OCI-LY7 (cell line): ENCODE measurements at regions not wholly inside any gene's neighbourhood (a gene's known extent, or its start where the extent isn't known, plus 50 kb on each side); places are given as distances from the start of the nearest gene placed in this dataset.

Experiments used
- CTCF ChIP-seq: fragments of 200-600 bp; sonication (generic); conservative IDR thresholded peaks from 2 replicates; pipeline ENCODE4 v1.5.1; 2014; ENCODE audit warnings: mild to moderate bottlenecking, antibody characterized with exemption, low read length, moderate library complexity, mixed read lengths
- EZH2phosphoT487 ChIP-seq: fragments of 200-600 bp; sonication (generic); IDR thresholded peaks from 2 replicates; pipeline ENCODE4 v1.6.1; 2018; ENCODE audit warnings: low read depth, borderline replicate concordance, mild to moderate bottlenecking, mixed run types, antibody characterized with exemption, low read length, moderate library complexity, mixed read lengths

GRCh38 chr6:165871571-165871970, 208.5 kb upstream of the PDE10A start:
- TF ChIP-seq CTCF, result no peak
- TF ChIP-seq EZH2phosphoT487, result no peak
